ENCODE measurements at regions not wholly inside any gene's neighbourhood (a gene's known extent, or its start where the extent isn't known, plus 50 kb on each side); places are given as distances from the start of the nearest gene placed in this dataset.

- ATAC-seq (no peak), DNase-seq (ENCODE audit: low read depth, low spot score) (no peak)
- ChIA-PET CTCF (no interaction called here), POLR2A (no interaction called here)
- H3K36me3 ChIP-seq (ENCODE audit: control insufficient read depth, insufficient read depth, low read length) = no peaks in the 10 kb centered on the region
- no peak overlapping the region for H3K27ac ChIP-seq (ENCODE audit: low read length)
- no TSS peak for BruUV-seq (replicated peaks)
- TF ChIP-seq TCF7L2 (IDR thresholded peaks at IDR 0.05; ENCODE audit: low read depth, low read length) = no peak
- no peak for TF ChIP-seq POLR2AphosphoS5 (IDR thresholded peaks at IDR 0.05; ENCODE audit: low read depth, low read length)
- no peak for TF ChIP-seq REST (IDR thresholded peaks at IDR 0.05; ENCODE audit: insufficient read depth in 1 of 2, low read depth in 2 of 2, low read length in 1 of 2)
- TF ChIP-seq SIN3A (IDR thresholded peaks at IDR 0.05; ENCODE audit: borderline replicate concordance, insufficient read depth, low read depth, low read length) = no peak
- no peak for TF ChIP-seq CTCF (IDR thresholded peaks at IDR 0.05)
- H3K9me3 ChIP-seq (ENCODE audit: control insufficient read depth, insufficient read depth, low read depth, low read length) = no peaks in the 10 kb centered on the region
- H3K4me1 ChIP-seq (ENCODE audit: control insufficient read depth, insufficient read depth, low read length) = no peaks in the 10 kb centered on the region
- H3K27me3 ChIP-seq (ENCODE audit: control insufficient read depth, insufficient read depth, low read length) = no peaks in the 10 kb centered on the region
- intact Hi-C loops (cut with micrococcal nuclease; ENCODE audit: unreplicated experiment) = no loop called here
- H3K4me3 ChIP-seq (ENCODE audit: low read depth in 2 of 2, low read length in 2 of 2) = no peak overlapping the region
- in situ Hi-C loops (cut with HindIII; ENCODE audit: low pct_unique_long_range_greater_than_20kb, low sequenced_read_pairs) = no loop called here
Measured at GRCh38 chr1:191662746-191663145, 495.5 kb upstream of the RGS18 start.

- ChIA-PET POLR2A (no interaction called here), CTCF (no interaction called here)
- Histone ChIP-seq H3K4me3 (ENCODE audit: low read depth in 2 of 2, low read length in 2 of 2) (no peak overlapping the region), H3K27ac (ENCODE audit: low read length) (no peak overlapping the region), H3K9me3 (ENCODE audit: control insufficient read depth, insufficient read depth, low read depth, low read length) (no peaks in the 10 kb centered on the region), H3K27me3 (ENCODE audit: control insufficient read depth, insufficient read depth, low read length) (no peaks in the 10 kb centered on the region), H3K4me1 (ENCODE audit: control insufficient read depth, insufficient read depth, low read length) (no peaks in the 10 kb centered on the region), H3K36me3 (ENCODE audit: control insufficient read depth, insufficient read depth, low read length) (no peaks in the 10 kb centered on the region)
- ATAC-seq (no peak), DNase-seq (ENCODE audit: low read depth, low spot score) (no peak)
- TF ChIP-seq CTCF (IDR thresholded peaks at IDR 0.05) = no peak
- TF ChIP-seq REST (IDR thresholded peaks at IDR 0.05; ENCODE audit: insufficient read depth in 1 of 2, low read depth in 2 of 2, low read length in 1 of 2) = no peak
- no peak for TF ChIP-seq TCF7L2 (IDR thresholded peaks at IDR 0.05; ENCODE audit: low read depth, low read length)
- no peak for TF ChIP-seq POLR2AphosphoS5 (IDR thresholded peaks at IDR 0.05; ENCODE audit: low read depth, low read length)
- no peak for TF ChIP-seq SIN3A (IDR thresholded peaks at IDR 0.05; ENCODE audit: borderline replicate concordance, insufficient read depth, low read depth, low read length)
- in situ Hi-C loops (cut with HindIII; ENCODE audit: low pct_unique_long_range_greater_than_20kb, low sequenced_read_pairs) = no loop called here
- intact Hi-C loops (cut with micrococcal nuclease; ENCODE audit: unreplicated experiment) = loop anchor here (5.0 kb wide), 1 partner anchor 186 kb away; no protein-coding TSS in a partner anchor
- no TSS peak for BruUV-seq (replicated peaks)
Measured at GRCh38 chr1:191668525-191668924, 489.7 kb upstream of the RGS18 start.
